CD1c-positive myeloid dendritic cell (primary cell): ENCODE measurements at regions not wholly inside any gene's neighbourhood (a gene's known extent, or its start where the extent isn't known, plus 50 kb on each side); places are given as distances from the start of the nearest gene placed in this dataset.
"Not testable (repeated sequence)": the region's sequence is repeated elsewhere in the genome, so short reads cannot be mapped to it uniquely, and the experiment has no call there.

Source experiments
- DNase-seq: peaks from one replicate; pipeline ENCODE4 v3.0.0-alpha.2; 2016; ENCODE audit errors: extremely low spot score

GRCh38 chr10:29881811-29882210 lies 177.6 kb downstream of the JCAD start:
- DNase-seq: no peak

- DNase-seq: no peak
These were observed 178.0 kb downstream of the JCAD start for GRCh38 chr10:29881336-29881771.

- DNase-seq: no peak
These were observed 178.5 kb downstream of the JCAD start for GRCh38 chr10:29880856-29881255.

GRCh38 chr10:29879862-29880261 lies 179.5 kb downstream of the JCAD start:
- no peak for DNase-seq

GRCh38 chr10:29878492-29878891 lies 180.9 kb downstream of the JCAD start:
- DNase-seq: no peak

GRCh38 chr10:29877793-29878491 lies 181.4 kb downstream of the JCAD start:
- no peak for DNase-seq

GRCh38 chr10:29876008-29876555 lies 183.3 kb downstream of the JCAD start:
- DNase-seq: no peak

GRCh38 chr10:29874606-29875269 lies 184.6 kb downstream of the JCAD start:
- no peak for DNase-seq

GRCh38 chr10:29873941-29874484 lies 185.4 kb downstream of the JCAD start:
- no peak for DNase-seq

- DNase-seq: no peak
These were observed 188.8 kb downstream of the JCAD start for GRCh38 chr10:29870522-29871044.

GRCh38 chr10:29869593-29869992 lies 189.8 kb downstream of the JCAD start:
- no peak for DNase-seq

- no peak for DNase-seq
These were observed 193.0 kb downstream of the JCAD start for GRCh38 chr10:29866356-29866755.

GRCh38 chr10:29865700-29866355 lies 193.6 kb downstream of the JCAD start:
- DNase-seq: no peak

- no peak for DNase-seq
These were observed 196.3 kb downstream of the JCAD start for GRCh38 chr10:29862923-29863614.

- DNase-seq: no peak
These were observed 197.4 kb downstream of the JCAD start for GRCh38 chr10:29861811-29862505.

GRCh38 chr10:29861231-29861630 lies 198.2 kb downstream of the JCAD start:
- DNase-seq: not testable (repeated sequence)

- no peak for DNase-seq
These were observed 199.2 kb downstream of the JCAD start for GRCh38 chr10:29860166-29860565.

GRCh38 chr10:29859521-29860130 lies 199.8 kb downstream of the JCAD start:
- no peak for DNase-seq

GRCh38 chr10:29858702-29859267 lies 200.6 kb downstream of the JCAD start:
- DNase-seq: no peak
